HG03066 (cell line): ENCODE measurements at regions not wholly inside any gene's neighbourhood (a gene's known extent, or its start where the extent isn't known, plus 50 kb on each side); places are given as distances from the start of the nearest gene placed in this dataset.

Experiments
- ATAC-seq: cut with Tn5 transposase; IDR thresholded peaks from one replicate; pipeline ENCODE4 v1.9.1; 2021; ENCODE audit warnings: low read depth; ENCODE audit not compliant: unreplicated experiment

DNA sequence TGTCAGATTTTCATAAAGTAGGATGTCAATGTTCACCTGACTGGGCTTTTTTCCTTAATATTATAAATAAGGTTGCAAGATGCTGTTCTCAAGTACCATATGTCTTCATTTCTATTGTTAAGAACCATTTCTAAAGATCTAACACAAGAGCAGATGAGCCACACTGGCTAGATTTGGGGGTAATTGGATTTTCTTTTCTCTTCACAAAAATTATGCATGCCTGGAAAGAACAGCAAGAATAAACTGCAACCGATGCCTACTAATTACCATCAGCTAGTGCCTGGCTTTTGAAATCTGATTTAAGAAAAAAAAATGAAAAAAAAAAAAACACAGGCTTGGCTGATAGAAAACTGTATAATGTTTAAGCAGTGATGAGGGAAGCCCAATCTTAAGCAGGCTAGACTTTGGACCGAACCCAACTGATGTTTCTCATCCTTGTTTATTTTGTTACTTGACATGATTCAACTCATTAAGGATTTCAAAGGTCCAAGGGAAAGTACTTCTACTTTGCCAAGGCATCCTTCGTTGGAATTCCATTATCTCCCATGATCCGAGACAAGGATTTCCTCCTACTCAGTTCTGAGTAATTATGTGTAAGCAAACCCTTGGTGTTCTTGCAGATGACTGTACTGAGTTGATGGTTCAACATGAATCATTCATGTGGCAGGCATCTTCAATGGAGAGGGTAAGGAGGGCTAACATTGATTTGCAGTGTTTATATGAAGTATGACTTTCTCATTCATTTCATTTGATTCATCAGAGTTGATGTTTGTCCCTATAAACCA lies 300.5 kb downstream of the SPRY2 start:
- no peak for ATAC-seq

DNA sequence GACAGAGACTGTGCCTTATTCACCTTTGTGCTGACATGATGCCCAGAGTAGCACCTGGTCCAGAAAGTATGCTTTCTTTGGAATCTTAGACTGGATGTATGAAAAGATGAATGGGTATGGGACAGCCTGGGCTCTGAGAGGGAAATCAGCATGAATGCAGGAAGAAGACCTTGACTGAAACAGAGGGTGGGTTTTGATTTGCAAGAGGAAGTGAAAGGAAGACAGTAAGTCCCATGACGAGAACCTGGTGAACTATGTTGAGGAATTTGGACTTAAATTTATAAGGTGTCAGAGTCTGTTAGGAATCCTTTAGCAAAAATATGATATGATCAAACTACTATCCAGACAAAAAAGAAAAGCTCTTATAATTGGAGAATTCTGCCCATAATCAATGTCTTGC lies 301.9 kb downstream of the SPRY2 start:
- ATAC-seq, result peak; percentile 76

DNA sequence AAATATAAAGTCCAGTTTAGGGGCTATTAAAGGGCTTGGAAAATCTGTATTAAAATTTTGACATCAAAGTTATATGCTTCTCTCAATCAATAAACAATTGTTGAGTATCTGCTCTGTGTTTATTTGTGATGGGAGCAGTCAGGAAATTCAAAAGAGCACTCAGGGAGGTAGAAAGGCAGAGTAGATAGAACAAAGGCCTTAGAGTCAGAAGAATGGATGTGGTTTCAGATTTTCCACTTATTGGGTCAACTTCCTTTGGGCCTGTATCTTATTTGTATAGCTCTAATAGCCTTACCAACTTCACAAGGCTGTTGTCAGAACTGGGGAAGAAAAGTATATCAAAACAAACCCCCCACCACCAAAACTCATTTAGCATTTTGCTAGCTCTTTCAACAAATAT lies 302.6 kb downstream of the SPRY2 start:
- no peak for ATAC-seq

GRCh38 chr13:80037505-80037888 lies 303.4 kb downstream of the SPRY2 start:
- ATAC-seq, result no peak

GRCh38 chr13:80036845-80037504 lies 304.0 kb downstream of the SPRY2 start:
- peak; percentile 51 for ATAC-seq

GRCh38 chr13:80035096-80035495 lies 305.8 kb downstream of the SPRY2 start:
- ATAC-seq, result no peak

GRCh38 chr13:80033951-80034350 lies 307.0 kb downstream of the SPRY2 start:
- no peak for ATAC-seq

DNA sequence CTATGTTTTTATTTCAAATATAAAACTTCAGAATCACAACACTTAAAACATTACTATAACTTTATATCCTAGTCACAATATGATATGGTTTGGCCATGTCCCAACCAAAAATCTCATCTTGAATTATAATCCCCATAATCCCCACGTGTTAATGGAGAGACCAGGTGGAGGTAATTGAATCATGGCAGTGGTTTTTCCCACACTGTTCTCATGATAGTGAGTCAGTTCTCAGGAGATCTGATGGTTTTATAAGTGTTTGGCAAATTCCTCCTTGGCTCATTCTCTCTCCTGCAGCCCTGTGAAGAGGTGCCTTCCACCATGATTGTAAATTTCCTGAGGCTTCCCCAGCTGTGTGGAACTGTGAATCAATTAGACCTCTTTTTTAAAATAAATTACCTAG lies 307.6 kb downstream of the SPRY2 start:
- ATAC-seq, result no peak

DNA sequence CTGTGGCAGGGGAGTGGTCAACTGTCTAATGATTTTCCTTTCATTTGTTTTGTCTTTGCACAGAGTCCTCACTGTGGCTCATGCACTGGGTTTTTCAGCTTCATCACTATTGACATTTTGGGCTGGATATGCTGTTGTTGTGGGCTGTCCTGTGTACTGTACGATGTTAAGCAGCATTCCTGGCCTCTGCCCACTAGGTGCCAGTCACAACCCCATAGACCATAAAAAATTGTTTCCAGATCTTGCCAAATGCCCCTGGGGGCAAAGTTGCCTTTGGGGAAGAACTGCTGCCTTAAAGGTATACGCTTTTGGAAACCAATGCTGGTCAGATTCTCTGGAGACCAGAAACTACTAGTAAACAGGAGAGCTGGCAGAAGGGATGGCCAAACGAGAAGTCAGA lies 310.4 kb downstream of the SPRY2 start:
- ATAC-seq, result no peak

DNA sequence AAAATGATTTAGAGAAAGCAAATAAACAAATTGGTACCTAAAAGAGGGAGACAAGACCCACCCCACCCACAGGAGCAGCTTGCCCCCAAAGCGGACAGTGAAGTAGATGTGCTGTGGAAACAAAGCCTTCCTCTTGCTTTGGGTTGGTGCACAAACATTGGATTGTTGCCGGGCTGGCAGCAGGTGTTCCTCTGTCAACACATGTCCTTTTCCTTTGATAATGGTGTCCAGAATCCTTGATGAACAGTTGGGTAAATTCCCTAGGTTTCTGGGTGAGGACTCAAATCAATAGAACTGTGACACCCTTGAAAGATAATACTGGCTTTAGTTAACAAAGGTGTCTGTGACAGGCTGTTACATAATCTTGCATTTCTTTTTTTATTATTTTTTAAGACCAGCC lies 311.8 kb downstream of the SPRY2 start:
- ATAC-seq, result no peak

DNA sequence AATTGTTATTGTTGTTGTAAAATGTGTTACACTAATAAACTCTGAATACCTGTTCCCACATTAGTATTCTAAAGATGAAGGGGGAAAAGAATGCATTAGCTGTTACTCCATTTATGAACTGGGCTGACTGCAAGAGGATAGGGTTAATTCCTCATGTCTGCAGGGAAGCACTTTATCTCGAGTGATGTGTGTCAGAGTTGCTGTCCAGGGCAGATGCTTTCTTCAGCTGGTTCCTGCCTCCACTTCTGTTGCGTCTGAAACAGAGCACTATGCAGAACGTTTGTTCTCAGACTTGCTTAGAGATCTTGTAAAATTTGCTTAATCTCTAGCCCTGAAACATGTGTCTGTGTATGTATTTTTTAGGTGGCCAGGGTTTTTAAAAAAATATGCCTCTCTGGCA lies 318.8 kb downstream of the SPRY2 start:
- ATAC-seq, result no peak

DNA sequence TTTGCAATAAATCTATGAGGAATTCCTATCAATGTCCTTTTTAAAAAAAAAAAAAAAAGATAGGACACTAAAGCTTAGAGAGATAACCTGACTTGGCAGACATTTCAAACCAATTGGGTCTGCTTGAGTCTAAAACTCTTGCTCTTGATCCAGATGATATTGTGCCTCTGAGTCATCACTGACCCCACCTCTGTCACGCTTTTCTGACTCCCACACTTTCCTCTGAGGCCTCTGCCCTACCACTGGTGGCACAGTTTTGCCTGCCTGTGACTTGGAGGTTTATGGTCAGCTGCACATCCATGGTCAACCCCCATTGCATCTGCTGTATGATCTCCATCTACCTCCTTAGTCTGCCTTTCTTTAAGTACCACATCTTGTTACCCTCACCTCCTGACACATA lies 328.7 kb downstream of the SPRY2 start:
- ATAC-seq, result no peak

GRCh38 chr13:80011448-80012212 lies 329.3 kb downstream of the SPRY2 start:
- ATAC-seq, result no peak

DNA sequence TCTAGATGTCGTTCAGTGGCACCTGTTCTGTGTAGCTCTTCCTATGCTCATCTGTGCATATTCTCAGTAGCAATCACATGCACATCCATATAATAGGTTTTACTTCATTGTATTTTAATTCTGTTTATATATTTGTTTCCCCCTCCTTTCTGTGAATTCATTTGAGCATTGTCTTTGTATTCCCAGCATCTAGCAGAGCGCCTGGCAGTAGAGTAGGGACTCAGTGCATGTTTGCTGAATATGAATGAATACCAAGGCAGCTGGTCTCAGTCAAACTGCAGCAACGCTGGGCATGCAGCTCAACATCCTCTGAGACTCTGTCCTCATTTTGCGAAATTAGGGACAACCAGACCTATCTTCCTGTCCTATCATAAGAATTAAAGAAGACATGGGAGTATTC lies 330.1 kb downstream of the SPRY2 start:
- no peak for ATAC-seq

DNA sequence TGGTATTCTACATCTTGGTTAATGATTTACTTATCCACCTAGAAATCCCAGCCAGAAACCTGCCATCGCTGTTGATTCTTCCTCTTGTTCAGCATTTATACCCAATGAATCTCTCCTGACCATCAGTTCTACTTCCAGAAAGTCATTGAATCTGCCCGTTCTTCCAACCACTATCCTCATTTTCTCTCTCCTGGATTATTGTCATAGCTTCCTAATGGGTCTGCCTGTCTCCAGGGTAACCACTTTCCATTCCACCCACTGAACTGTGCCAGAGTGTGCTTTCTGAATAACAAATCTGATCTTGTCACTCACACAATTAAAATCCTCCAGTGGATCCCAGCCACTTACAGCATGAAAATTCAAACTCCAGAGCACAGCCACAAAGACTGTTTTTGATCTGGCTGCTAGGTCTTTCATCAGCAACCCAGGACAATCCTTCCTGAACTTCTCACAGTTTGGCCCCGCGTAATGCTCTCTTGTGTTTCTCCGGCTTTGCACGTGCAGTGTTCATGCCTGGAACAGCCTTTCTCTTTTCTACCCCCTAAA lies 330.6 kb downstream of the SPRY2 start:
- no peak for ATAC-seq

- ATAC-seq, result no peak
These were observed 331.2 kb downstream of the SPRY2 start for GRCh38 chr13:80009760-80010159.

- no peak for ATAC-seq
These were observed 334.0 kb downstream of the SPRY2 start for GRCh38 chr13:80006940-80007339.

DNA sequence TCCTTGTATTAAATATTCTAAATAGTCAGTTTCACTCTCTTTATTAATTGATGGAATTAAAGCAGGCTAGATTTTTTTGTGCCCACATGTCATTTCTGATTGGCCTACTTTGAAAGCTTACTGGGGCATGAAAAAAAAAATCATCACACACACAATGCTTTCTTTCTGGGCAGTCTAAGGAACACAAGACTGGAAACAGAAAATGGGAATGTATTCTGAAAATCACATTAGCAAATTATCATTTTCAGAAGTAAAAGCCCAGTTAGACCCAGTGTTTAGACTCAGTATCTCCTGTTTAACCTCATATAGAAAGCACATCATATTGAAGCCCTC lies 339.4 kb downstream of the SPRY2 start:
- ATAC-seq, result no peak

DNA sequence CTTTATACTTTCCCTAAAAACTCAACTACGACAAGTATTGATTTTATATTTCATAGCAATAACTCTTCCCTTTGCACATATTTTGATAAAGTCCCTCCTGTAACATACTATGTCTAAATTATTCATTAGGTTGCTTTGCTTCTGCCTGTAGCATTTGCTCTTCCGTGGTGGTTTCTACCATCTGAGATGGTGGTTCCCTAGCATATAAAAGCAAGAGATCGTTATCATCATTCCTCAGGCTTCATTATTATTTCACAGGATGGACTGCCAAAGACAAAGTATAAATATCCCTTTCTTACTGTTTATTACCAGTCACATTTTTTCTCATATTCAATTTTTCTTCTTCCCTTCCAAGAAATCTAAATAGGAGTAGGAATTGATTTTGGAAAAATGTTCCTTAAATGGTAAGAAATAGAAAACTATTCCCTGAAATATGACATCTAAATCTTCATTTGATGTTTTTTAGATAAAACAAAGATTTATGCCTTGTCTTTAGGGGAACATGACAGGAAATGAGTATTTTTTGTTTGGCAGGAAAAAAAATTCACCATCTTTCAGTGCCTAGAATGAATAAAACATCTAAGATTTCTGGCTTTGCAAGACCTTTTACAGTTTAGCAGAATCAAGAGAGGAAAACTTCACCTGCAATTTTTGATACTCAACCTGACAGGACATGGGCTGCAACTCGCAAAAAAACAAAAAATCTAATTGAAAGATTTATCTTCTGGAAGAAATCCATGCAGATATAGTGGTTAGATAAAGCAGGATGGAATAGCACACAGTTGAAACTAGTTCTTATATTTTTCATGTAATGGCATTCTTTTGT lies 340.0 kb downstream of the SPRY2 start:
- no peak for ATAC-seq

GRCh38 chr13:79999601-80000000 lies 341.3 kb downstream of the SPRY2 start:
- ATAC-seq, result no peak
